ENCODE measurements at regions not wholly inside any gene's neighbourhood (a gene's known extent, or its start where the extent isn't known, plus 50 kb on each side); places are given as distances from the start of the nearest gene placed in this dataset.

- no peak for TF ChIP-seq POLR2A (IDR thresholded peaks at IDR 0.05)
- TF ChIP-seq, protein P1, sequence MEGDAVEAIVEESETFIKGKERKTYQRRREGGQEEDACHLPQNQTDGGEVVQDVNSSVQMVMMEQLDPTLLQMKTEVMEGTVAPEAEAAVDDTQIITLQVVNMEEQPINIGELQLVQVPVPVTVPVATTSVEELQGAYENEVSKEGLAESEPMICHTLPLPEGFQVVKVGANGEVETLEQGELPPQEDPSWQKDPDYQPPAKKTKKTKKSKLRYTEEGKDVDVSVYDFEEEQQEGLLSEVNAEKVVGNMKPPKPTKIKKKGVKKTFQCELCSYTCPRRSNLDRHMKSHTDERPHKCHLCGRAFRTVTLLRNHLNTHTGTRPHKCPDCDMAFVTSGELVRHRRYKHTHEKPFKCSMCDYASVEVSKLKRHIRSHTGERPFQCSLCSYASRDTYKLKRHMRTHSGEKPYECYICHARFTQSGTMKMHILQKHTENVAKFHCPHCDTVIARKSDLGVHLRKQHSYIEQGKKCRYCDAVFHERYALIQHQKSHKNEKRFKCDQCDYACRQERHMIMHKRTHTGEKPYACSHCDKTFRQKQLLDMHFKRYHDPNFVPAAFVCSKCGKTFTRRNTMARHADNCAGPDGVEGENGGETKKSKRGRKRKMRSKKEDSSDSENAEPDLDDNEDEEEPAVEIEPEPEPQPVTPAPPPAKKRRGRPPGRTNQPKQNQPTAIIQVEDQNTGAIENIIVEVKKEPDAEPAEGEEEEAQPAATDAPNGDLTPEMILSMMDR (IDR thresholded peaks at IDR 0.05), result no peak
- no peak for DNase-seq
- no peaks in the 10 kb centered on the region for H3K36me3 ChIP-seq
- intact Hi-C loops (cut with DNase I), result no loop called here
- H3K27me3 ChIP-seq, result no peaks in the 10 kb centered on the region
- H3K4me1 ChIP-seq, result no peaks in the 10 kb centered on the region
- no peak overlapping the region for H3K27ac ChIP-seq
- H3K9me3 ChIP-seq, result no peaks in the 10 kb centered on the region
- H3K4me3 ChIP-seq (replicated peaks in 1 of 3), result no peak overlapping the region
- WGBS, 2 donors, result 32 to 33% methylated on average over 2 of the region's 2 CpGs
These were observed 425.3 kb upstream of the MDFIC2 start for GRCh38 chr3:70737666-70738290.

DNA sequence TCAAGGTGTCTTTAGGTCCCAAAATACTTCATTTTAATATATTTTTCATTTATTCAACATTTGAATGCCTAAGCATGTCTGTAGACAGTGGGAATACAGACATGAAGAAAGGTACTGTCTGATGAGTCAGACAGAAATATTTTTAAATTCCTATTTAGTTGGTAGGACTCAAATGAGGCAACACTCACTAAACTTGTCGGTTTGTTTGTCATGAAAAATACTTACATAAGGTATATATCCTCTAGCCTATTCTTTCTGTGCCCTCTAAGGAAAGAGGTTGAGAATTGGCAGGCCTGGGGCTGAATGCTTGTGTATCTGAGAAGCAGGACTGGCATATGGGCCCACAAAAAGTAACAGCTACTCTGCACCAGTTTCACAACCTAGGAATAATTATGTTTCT is 423.6 kb upstream of the MDFIC2 start:
- TF ChIP-seq, protein P1 (IDR thresholded peaks at IDR 0.05), result no peak
- TF ChIP-seq POLR2A (IDR thresholded peaks at IDR 0.05), result no peak
- no peak overlapping the region for H3K4me3 ChIP-seq (replicated peaks in 1 of 3)
- H3K27me3 ChIP-seq, result no peaks in the 10 kb centered on the region
- intact Hi-C loops (cut with DNase I), result no loop called here
- no peak for DNase-seq
- H3K9me3 ChIP-seq, result no peaks in the 10 kb centered on the region
- H3K36me3 ChIP-seq, result no peaks in the 10 kb centered on the region
- WGBS, 2 donors, result 87 to 91% methylated on average over 1 of the region's 1 CpG
- H3K4me1 ChIP-seq, result no peaks in the 10 kb centered on the region
- no peak overlapping the region for H3K27ac ChIP-seq

DNA sequence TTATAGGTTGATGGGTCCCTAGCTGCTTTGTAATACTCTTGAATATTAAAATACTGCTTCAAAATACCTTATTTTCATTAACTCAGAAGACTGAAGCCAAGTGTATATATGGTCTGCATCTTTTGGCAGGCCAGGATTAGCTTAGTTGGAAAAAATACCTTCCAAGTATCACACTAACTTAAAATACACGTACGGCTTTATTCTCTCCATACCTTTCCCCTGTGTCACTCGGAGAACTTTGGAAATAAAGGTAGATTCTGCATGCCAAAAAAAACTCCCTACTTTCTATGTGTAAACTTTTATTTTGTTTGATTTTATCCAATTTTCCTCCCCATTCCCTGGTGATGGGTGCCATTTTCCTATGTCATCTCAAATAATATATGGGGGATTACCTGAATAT is 422.3 kb upstream of the MDFIC2 start:
- 95 to 98% methylated on average over 3 of the region's 3 CpGs for WGBS, 2 donors
- Histone ChIP-seq H3K4me3 (replicated peaks in 1 of 3) (no peak overlapping the region), H3K27me3 (no peaks in the 10 kb centered on the region), H3K4me1 (no peaks in the 10 kb centered on the region), H3K27ac (no peak overlapping the region), H3K9me3 (no peaks in the 10 kb centered on the region), H3K36me3 (no peaks in the 10 kb centered on the region)
- TF ChIP-seq POLR2A (IDR thresholded peaks at IDR 0.05), result no peak
- TF ChIP-seq, protein P1 (IDR thresholded peaks at IDR 0.05), result no peak
- intact Hi-C loops (cut with DNase I), result no loop called here
- no peak for DNase-seq

- peaks cover 4 to 7% of the 10 kb centered on the region in 2 donors for H3K4me1 ChIP-seq
- no peak for TF ChIP-seq POLR2A (IDR thresholded peaks at IDR 0.05)
- TF ChIP-seq, protein P1 (IDR thresholded peaks at IDR 0.05), result no peak
- H3K9me3 ChIP-seq, result no peaks in the 10 kb centered on the region
- 92 to 95% methylated on average over 2 of the region's 2 CpGs for WGBS, 2 donors
- no peaks in the 10 kb centered on the region for H3K36me3 ChIP-seq
- no peak overlapping the region for H3K4me3 ChIP-seq (replicated peaks in 1 of 3)
- intact Hi-C loops (cut with DNase I), result no loop called here
- no peaks in the 10 kb centered on the region for H3K27me3 ChIP-seq
- no peak overlapping the region for H3K27ac ChIP-seq
- DNase-seq, result no peak
These were observed 418.6 kb upstream of the MDFIC2 start for GRCh38 chr3:70731046-70731445.

DNA sequence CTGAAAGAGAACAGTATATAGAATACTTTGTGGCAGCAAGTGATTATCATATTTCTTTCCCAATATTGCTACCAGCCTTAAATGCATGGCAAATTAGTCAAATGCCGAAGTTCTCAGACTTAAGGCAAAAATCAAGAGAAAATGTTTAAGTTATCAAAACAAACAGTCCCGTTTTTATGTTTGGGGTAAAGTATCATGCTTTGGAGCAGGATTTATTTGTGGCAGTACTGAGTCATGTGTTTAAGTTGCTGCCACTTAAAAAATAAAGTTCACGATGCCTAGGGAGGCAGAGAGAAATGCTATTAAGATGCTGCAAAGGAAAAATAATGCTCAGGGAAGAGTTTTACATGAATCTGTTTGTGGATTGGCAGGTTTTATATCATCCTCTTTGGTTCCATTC is 417.4 kb upstream of the MDFIC2 start:
- no peaks in the 10 kb centered on the region for H3K9me3 ChIP-seq
- H3K4me3 ChIP-seq (replicated peaks in 1 of 3), result no peak overlapping the region
- no peak for DNase-seq
- no peak overlapping the region for H3K27ac ChIP-seq
- peaks cover 4 to 7% of the 10 kb centered on the region in 2 donors for H3K4me1 ChIP-seq
- TF ChIP-seq, protein P1 (IDR thresholded peaks at IDR 0.05), result no peak
- no peak for TF ChIP-seq POLR2A (IDR thresholded peaks at IDR 0.05)
- intact Hi-C loops (cut with DNase I), result no loop called here
- WGBS, 2 donors, result 79 to 83% methylated on average over 3 of the region's 3 CpGs
- H3K36me3 ChIP-seq, result no peaks in the 10 kb centered on the region
- no peaks in the 10 kb centered on the region for H3K27me3 ChIP-seq

Data from thyroid gland (tissue), 4 donors.